Ascending aorta (tissue), 2 donors: ENCODE measurements at regions not wholly inside any gene's neighbourhood (a gene's known extent, or its start where the extent isn't known, plus 50 kb on each side); places are given as distances from the start of the nearest gene placed in this dataset.
"Not testable (repeated sequence)": the region's sequence is repeated elsewhere in the genome, so short reads cannot be mapped to it uniquely, and the experiment has no call there.

ENCODE experiments used
- DNase-seq, 2 donors: peaks; one replicate each; pipeline ENCODE4 v3.0.0-alpha.2; 2019; ENCODE audit warnings: low spot score in 2 of 2
- H3K27ac ChIP-seq, 2 donors: fragments of 200-600 bp; sonication (generic); one replicate each; pipeline ENCODE4 v1.5.1; 2016 to 2017; ENCODE audit warnings: mild to moderate bottlenecking in 1 of 2
- H3K27me3 ChIP-seq: fragments of 200-600 bp; sonication (generic); one replicate; pipeline ENCODE4 v1.5.1; 2017
- H3K36me3 ChIP-seq, 2 donors: fragments of 200-600 bp; sonication (generic); one replicate each; pipeline ENCODE4 v1.5.1; 2016
- H3K4me1 ChIP-seq, 2 donors: fragments of 200-600 bp; sonication (generic); one replicate each; pipeline ENCODE4 v1.5.1; 2016 to 2017; ENCODE audit warnings: mild to moderate bottlenecking in 1 of 2
- H3K4me3 ChIP-seq, 2 donors: fragments of 200-600 bp; sonication (generic); one replicate each; pipeline ENCODE4 v1.5.1; 2016 to 2017; ENCODE audit warnings: mild to moderate bottlenecking in 1 of 2
- H3K9me3 ChIP-seq, 2 donors: fragments of 200-600 bp; sonication (generic); one replicate each; pipeline ENCODE4 v1.5.1; 2016
- intact Hi-C: fragments of 100-400 bp; cut with DNase I; formaldehyde crosslinking; loops from one replicate; pipeline ENCODE4 v1.15.1; 2023
- TF ChIP-seq, protein P1 (sequence below), 3 experiments: fragments of 200-600 bp in 2 of 3; fragments of 450-650 bp in 1 of 3; sonication (generic) in 2 of 3; IDR thresholded peaks; one replicate each; pipeline ENCODE4 v1.5.1; 2016 to 2019; ENCODE audit warnings: antibody characterized with exemption in 3 of 3, mild to moderate bottlenecking in 1 of 3, moderate library complexity in 1 of 3

GRCh38 chr5:167937635-167937998, 353.8 kb upstream of the WWC1 start:
- H3K27me3 ChIP-seq: no peaks in the 10 kb centered on the region
- TF ChIP-seq, protein P1, sequence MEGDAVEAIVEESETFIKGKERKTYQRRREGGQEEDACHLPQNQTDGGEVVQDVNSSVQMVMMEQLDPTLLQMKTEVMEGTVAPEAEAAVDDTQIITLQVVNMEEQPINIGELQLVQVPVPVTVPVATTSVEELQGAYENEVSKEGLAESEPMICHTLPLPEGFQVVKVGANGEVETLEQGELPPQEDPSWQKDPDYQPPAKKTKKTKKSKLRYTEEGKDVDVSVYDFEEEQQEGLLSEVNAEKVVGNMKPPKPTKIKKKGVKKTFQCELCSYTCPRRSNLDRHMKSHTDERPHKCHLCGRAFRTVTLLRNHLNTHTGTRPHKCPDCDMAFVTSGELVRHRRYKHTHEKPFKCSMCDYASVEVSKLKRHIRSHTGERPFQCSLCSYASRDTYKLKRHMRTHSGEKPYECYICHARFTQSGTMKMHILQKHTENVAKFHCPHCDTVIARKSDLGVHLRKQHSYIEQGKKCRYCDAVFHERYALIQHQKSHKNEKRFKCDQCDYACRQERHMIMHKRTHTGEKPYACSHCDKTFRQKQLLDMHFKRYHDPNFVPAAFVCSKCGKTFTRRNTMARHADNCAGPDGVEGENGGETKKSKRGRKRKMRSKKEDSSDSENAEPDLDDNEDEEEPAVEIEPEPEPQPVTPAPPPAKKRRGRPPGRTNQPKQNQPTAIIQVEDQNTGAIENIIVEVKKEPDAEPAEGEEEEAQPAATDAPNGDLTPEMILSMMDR (IDR thresholded peaks at IDR 0.05): no peak
- no peak overlapping the region for H3K4me3 ChIP-seq
- H3K9me3 ChIP-seq: no peaks in the 10 kb centered on the region
- H3K4me1 ChIP-seq: peaks cover 0 to 3% of the 10 kb centered on the region in 2 donors
- no peak for DNase-seq
- no peak overlapping the region for H3K27ac ChIP-seq
- no peaks in the 10 kb centered on the region for H3K36me3 ChIP-seq
- intact Hi-C loops: no loop called here

DNA sequence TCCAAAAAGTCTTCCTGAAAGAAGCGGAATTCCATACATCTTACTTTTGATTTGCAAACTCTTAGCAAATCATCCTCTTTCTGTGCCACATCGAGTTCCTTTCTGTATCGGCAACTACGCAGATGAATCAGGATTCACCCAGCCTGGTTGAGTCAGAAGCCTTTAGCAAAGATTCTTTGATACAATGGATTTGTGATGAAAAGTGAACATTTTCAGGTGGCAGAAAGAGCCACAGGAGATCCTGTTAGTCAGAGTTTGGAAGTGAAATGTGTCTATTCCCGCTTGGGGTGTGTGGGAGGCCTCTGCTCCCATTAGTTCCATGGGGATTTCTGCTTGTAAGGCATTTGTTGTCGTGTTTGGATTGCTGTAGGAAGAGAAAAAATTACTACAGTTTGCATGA, 351.8 kb upstream of the WWC1 start:
- Histone ChIP-seq H3K9me3 (no peaks in the 10 kb centered on the region), H3K27me3 (no peaks in the 10 kb centered on the region), H3K27ac (no peak overlapping the region), H3K4me1 (peaks cover 0 to 3% of the 10 kb centered on the region in 2 donors), H3K4me3 (no peak overlapping the region), H3K36me3 (no peaks in the 10 kb centered on the region)
- TF ChIP-seq, protein P1 (IDR thresholded peaks at IDR 0.05): no peak
- intact Hi-C loops: no loop called here
- DNase-seq: no peak

DNA sequence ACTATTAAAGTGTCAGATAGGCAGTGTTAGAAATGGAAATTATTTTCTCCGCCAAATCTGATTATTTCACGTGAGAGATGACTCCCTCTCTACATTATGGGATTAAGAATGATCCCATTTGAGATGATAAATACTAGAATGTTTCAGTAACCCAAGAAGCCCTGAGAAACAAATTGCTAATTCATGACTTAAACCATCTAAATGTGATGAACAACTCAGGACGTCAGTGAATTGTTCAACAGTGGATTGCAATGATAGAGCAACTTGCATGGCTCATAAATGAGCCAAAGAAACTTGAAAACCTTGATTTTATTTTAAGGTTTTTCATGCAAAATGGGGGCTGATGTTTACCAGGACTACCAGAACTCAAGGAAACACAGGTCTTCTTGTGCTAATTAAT, 350.5 kb upstream of the WWC1 start:
- Histone ChIP-seq H3K27ac (no peak overlapping the region), H3K36me3 (no peaks in the 10 kb centered on the region), H3K4me1 (no peaks in the 10 kb centered on the region), H3K4me3 (no peak overlapping the region), H3K9me3 (no peaks in the 10 kb centered on the region), H3K27me3 (no peaks in the 10 kb centered on the region)
- intact Hi-C loops: no loop called here
- TF ChIP-seq, protein P1 (IDR thresholded peaks at IDR 0.05): no peak
- DNase-seq: no peak

- H3K27ac ChIP-seq: not testable (repeated sequence)
Measured at GRCh38 chr5:167941556-167941955, 349.9 kb upstream of the WWC1 start.

DNA sequence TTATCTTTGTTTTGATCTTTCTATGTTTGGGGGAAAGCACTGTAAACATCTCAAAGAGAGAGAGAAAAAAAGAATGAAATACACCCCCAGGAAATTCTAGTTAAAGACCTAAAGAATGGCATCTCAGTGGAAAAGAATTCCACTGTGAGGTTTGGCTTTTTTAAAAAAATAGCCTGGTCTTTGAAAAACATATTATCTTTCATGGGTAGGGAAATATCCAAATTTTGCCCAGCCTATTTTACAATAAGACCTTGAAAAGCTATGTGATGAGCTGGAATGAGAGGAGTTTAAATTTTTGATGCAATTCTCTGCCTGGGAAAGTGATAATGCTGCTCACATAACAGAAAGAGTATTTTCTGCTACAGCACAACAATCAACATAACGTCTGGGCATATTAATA, 348.1 kb upstream of the WWC1 start:
- Histone ChIP-seq H3K36me3 (no peaks in the 10 kb centered on the region), H3K27ac (no peak overlapping the region), H3K4me3 (no peak overlapping the region), H3K9me3 (no peaks in the 10 kb centered on the region), H3K27me3 (no peaks in the 10 kb centered on the region), H3K4me1 (peaks cover 0 to 5% of the 10 kb centered on the region in 2 donors)
- intact Hi-C loops: no loop called here
- DNase-seq: no peak
- TF ChIP-seq, protein P1 (IDR thresholded peaks at IDR 0.05): no peak

More at GRCh38 chr5:167941556-167941955, 349.9 kb upstream of the WWC1 start:
- H3K4me3 ChIP-seq, DNase-seq, H3K9me3 ChIP-seq, H3K27me3 ChIP-seq, H3K4me1 ChIP-seq, H3K36me3 ChIP-seq, intact Hi-C loops: not testable (repeated sequence)

DNA sequence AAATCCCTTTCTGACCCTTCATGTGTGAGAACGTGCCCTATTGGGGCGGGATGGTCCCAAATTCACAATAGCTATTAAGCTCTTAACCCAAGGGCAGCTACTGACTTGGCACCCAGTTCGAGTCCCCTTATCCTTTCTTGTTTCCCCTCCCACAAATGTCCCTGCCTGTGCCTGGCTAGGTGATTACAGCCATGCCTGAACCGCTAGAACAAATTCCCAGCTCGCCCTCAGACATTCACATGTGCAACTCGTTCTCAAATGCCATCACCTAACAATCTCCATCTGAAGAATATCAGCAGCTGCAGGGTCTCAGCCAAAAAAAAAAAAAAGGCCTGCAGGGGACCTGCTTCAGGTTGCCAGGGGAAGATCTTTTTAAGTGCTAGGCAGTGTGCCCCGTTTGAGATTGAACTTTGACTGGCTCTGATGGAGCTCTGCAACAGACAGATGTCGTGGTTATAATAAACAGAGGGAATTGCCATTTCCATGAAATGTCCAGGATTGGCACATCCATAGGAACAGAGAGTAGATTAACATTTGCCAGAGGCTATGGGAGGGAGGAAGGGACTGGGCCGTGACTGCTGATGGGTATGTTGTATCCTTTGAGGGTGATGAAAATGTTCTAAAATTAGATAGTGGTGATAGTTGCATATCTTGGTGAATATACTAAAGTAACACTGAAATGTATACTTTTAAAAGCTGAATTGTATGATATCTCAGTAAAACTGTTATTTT, 347.2 kb upstream of the WWC1 start:
- Histone ChIP-seq H3K4me1 (peaks cover 0 to 5% of the 10 kb centered on the region in 2 donors), H3K9me3 (no peaks in the 10 kb centered on the region), H3K36me3 (no peaks in the 10 kb centered on the region), H3K27me3 (no peaks in the 10 kb centered on the region), H3K4me3 (no peak overlapping the region), H3K27ac (peak overlapping the region; percentile 57 to 76)
- TF ChIP-seq, protein P1 (IDR thresholded peaks at IDR 0.05): no peak
- intact Hi-C loops: no loop called here
- no peak for DNase-seq
